HCT116 (cell line): ENCODE measurements at regions not wholly inside any gene's neighbourhood (a gene's known extent, or its start where the extent isn't known, plus 50 kb on each side); places are given as distances from the start of the nearest gene placed in this dataset.

Experiments used
- CEBPB ChIP-seq: IDR thresholded peaks from 2 replicates; pipeline ENCODE4 v1.6.1; 2012; ENCODE audit warnings: low read depth
- EGR1 ChIP-seq: IDR thresholded peaks from 2 replicates; pipeline ENCODE4 v1.6.1; 2012; ENCODE audit warnings: low read depth
- EZH2 ChIP-seq: fragments of 200-600 bp; sonication (generic); IDR thresholded peaks from 2 replicates; pipeline ENCODE4 v1.6.1; 2017; ENCODE audit warnings: antibody characterized with exemption, mixed run types
- EZH2phosphoT487 ChIP-seq: fragments of 200-600 bp; IDR thresholded peaks from 2 replicates; pipeline ENCODE4 v1.6.1; 2018; ENCODE audit warnings: antibody characterized with exemption, borderline replicate concordance
- FOSL1 ChIP-seq: IDR thresholded peaks from 2 replicates; pipeline ENCODE4 v1.6.1; 2012; ENCODE audit warnings: low read depth
- JUND ChIP-seq: IDR thresholded peaks from 2 replicates; pipeline ENCODE4 v1.6.1; 2012
- POLR2A ChIP-seq: IDR thresholded peaks from 2 replicates; pipeline ENCODE4 v1.7.0; 2011; ENCODE audit warnings: borderline replicate concordance; ENCODE audit not compliant: insufficient read depth, insufficient read length; ENCODE audit errors: extremely low read depth
- POLR2AphosphoS5 ChIP-seq: IDR thresholded peaks from 2 replicates; pipeline ENCODE4 v1.6.1; 2011; ENCODE audit warnings: mild to moderate bottlenecking, low read depth, low read length, moderate library complexity
- SIN3A ChIP-seq: IDR thresholded peaks from 2 replicates; pipeline ENCODE4 v1.6.1; 2012; ENCODE audit warnings: low read depth
- ZFX ChIP-seq: fragments of 450-650 bp; IDR thresholded peaks from 2 replicates; pipeline ENCODE4 v1.6.1; 2017
- TF ChIP-seq, protein P1 (sequence below), 3 experiments: fragments of 200-600 bp in 1 of 3; sonication (generic) in 1 of 3; IDR thresholded peaks in 2 of 3; conservative IDR thresholded peaks in 1 of 3; 2 replicates each; pipeline ENCODE4 v1.5.1; 2012 to 2017; ENCODE audit warnings: low read depth in 2 of 3, low read length in 2 of 3, antibody characterized with exemption in 1 of 3, borderline replicate concordance in 1 of 3, control low read depth in 1 of 3, mild to moderate bottlenecking in 1 of 3, mixed read lengths in 1 of 3, mixed run types in 1 of 3, moderate library complexity in 1 of 3; ENCODE audit not compliant: insufficient read depth in 1 of 3
- TF ChIP-seq, protein P2 (sequence below): IDR thresholded peaks from 2 replicates; pipeline ENCODE4 v1.6.1; 2012; ENCODE audit warnings: low read depth

DNA sequence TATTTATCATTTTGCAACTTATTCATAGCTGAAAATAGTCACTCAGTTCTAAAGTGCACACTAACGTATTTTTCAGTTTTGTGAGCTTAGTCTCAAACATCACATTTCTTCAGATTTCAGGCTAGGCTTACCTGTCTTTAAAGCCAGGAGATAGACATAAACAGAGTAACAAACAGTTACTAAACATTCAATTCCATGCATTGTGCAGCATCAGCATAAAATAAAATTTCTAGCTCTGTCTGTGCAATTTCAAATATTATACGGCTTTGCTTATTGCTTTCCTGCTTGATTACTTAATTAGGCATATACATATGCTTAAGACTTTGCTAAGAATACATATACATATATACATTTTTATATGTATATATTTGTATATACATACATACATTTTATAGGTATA, 637.0 kb downstream of the NR4A2 start:
- TF ChIP-seq, protein P1, sequence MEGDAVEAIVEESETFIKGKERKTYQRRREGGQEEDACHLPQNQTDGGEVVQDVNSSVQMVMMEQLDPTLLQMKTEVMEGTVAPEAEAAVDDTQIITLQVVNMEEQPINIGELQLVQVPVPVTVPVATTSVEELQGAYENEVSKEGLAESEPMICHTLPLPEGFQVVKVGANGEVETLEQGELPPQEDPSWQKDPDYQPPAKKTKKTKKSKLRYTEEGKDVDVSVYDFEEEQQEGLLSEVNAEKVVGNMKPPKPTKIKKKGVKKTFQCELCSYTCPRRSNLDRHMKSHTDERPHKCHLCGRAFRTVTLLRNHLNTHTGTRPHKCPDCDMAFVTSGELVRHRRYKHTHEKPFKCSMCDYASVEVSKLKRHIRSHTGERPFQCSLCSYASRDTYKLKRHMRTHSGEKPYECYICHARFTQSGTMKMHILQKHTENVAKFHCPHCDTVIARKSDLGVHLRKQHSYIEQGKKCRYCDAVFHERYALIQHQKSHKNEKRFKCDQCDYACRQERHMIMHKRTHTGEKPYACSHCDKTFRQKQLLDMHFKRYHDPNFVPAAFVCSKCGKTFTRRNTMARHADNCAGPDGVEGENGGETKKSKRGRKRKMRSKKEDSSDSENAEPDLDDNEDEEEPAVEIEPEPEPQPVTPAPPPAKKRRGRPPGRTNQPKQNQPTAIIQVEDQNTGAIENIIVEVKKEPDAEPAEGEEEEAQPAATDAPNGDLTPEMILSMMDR (IDR thresholded peaks at IDR 0.05 in 2 of 3, conservative IDR thresholded peaks at IDR 0.05 in 1 of 3; ENCODE audit: borderline replicate concordance in 1 of 3, insufficient read depth in 1 of 3, low read depth in 2 of 3, low read length in 2 of 3) = no peak
- TF ChIP-seq POLR2A (no peak), EZH2 (no peak), JUND (no peak), FOSL1 (no peak), EGR1 (no peak), EZH2phosphoT487 (no peak), SIN3A (no peak), CEBPB (no peak), POLR2AphosphoS5 (no peak), ZFX (no peak)
- TF ChIP-seq, protein P2, sequence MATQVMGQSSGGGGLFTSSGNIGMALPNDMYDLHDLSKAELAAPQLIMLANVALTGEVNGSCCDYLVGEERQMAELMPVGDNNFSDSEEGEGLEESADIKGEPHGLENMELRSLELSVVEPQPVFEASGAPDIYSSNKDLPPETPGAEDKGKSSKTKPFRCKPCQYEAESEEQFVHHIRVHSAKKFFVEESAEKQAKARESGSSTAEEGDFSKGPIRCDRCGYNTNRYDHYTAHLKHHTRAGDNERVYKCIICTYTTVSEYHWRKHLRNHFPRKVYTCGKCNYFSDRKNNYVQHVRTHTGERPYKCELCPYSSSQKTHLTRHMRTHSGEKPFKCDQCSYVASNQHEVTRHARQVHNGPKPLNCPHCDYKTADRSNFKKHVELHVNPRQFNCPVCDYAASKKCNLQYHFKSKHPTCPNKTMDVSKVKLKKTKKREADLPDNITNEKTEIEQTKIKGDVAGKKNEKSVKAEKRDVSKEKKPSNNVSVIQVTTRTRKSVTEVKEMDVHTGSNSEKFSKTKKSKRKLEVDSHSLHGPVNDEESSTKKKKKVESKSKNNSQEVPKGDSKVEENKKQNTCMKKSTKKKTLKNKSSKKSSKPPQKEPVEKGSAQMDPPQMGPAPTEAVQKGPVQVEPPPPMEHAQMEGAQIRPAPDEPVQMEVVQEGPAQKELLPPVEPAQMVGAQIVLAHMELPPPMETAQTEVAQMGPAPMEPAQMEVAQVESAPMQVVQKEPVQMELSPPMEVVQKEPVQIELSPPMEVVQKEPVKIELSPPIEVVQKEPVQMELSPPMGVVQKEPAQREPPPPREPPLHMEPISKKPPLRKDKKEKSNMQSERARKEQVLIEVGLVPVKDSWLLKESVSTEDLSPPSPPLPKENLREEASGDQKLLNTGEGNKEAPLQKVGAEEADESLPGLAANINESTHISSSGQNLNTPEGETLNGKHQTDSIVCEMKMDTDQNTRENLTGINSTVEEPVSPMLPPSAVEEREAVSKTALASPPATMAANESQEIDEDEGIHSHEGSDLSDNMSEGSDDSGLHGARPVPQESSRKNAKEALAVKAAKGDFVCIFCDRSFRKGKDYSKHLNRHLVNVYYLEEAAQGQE = no peak
